ENCODE measurements at regions not wholly inside any gene's neighbourhood (a gene's known extent, or its start where the extent isn't known, plus 50 kb on each side); places are given as distances from the start of the nearest gene placed in this dataset.

DNA sequence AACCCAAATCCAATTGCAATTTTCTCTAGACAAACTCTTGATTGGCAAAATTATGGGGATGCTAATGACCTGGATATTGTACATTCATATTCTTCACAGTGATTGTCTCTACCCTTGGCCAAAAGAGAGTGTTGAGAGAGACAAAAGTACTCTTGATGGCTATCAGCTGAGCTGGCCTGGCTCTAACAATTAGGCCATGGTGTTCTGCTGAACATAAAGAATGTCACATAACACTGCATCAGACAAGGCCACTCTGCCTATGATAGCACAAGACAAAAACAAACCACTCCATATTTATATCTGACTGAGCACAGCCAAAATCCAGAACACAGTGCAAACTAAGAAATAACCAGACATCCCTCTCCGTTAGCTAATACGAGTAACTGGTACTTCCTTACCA lies 101.7 kb downstream of the ADAMTS1 start:
- TF ChIP-seq, protein P1, sequence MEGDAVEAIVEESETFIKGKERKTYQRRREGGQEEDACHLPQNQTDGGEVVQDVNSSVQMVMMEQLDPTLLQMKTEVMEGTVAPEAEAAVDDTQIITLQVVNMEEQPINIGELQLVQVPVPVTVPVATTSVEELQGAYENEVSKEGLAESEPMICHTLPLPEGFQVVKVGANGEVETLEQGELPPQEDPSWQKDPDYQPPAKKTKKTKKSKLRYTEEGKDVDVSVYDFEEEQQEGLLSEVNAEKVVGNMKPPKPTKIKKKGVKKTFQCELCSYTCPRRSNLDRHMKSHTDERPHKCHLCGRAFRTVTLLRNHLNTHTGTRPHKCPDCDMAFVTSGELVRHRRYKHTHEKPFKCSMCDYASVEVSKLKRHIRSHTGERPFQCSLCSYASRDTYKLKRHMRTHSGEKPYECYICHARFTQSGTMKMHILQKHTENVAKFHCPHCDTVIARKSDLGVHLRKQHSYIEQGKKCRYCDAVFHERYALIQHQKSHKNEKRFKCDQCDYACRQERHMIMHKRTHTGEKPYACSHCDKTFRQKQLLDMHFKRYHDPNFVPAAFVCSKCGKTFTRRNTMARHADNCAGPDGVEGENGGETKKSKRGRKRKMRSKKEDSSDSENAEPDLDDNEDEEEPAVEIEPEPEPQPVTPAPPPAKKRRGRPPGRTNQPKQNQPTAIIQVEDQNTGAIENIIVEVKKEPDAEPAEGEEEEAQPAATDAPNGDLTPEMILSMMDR (IDR thresholded peaks at IDR 0.05; ENCODE audit: extremely low read depth in 1 of 2, insufficient read depth in 1 of 2, low read depth in 1 of 2, low read length in 2 of 2) = no peak
- TF ChIP-seq EZH2 (IDR thresholded peaks at IDR 0.05; ENCODE audit: borderline replicate concordance, low read depth, low read length, severe bottlenecking) = no peak
- TF ChIP-seq POLR2A (IDR thresholded peaks at IDR 0.05; ENCODE audit: low read depth, low read length) = no peak
- no peak for TF ChIP-seq POLR2AphosphoS5 (IDR thresholded peaks at IDR 0.05; ENCODE audit: insufficient read depth, low read depth, low read length)
